Activated naive CD8-positive, alpha-beta T cell (primary cell): ENCODE measurements at regions not wholly inside any gene's neighbourhood (a gene's known extent, or its start where the extent isn't known, plus 50 kb on each side); places are given as distances from the start of the nearest gene placed in this dataset.
A peak's percentile ranks its signal among the peaks of the same experiment; 100 is the strongest.

Source experiments
- H3K27ac Mint-ChIP-seq: one replicate; pipeline ENCODE4 v1.8.0; 2021; ENCODE audit warnings: mixed read lengths
- H3K27me3 Mint-ChIP-seq: one replicate; pipeline ENCODE4 v1.8.0; 2021; ENCODE audit warnings: mixed read lengths
- H3K36me3 Mint-ChIP-seq: one replicate; pipeline ENCODE4 v1.8.0; 2021; ENCODE audit warnings: mixed read lengths
- H3K4me1 Mint-ChIP-seq: one replicate; pipeline ENCODE4 v1.8.0; 2021; ENCODE audit warnings: low read depth, mixed read lengths
- H3K4me3 Mint-ChIP-seq: one replicate; pipeline ENCODE4 v1.8.0; 2021; ENCODE audit warnings: mild to moderate bottlenecking, mixed read lengths
- H3K9me3 Mint-ChIP-seq: one replicate; pipeline ENCODE4 v1.8.0; 2021; ENCODE audit warnings: low read depth, mixed read lengths

- H3K9me3 Mint-ChIP-seq, result no peaks in the 10 kb centered on the region
- H3K4me3 Mint-ChIP-seq, result no peak overlapping the region
- no peaks in the 10 kb centered on the region for H3K27me3 Mint-ChIP-seq
- H3K27ac Mint-ChIP-seq, result no peak overlapping the region
- H3K4me1 Mint-ChIP-seq, result peaks cover 34% of the 10 kb centered on the region
- H3K36me3 Mint-ChIP-seq, result peaks cover 2% of the 10 kb centered on the region
These were observed 480.5 kb upstream of the PROK2 start for GRCh38 chr3:72265256-72266015.

- peaks cover 44% of the 10 kb centered on the region for H3K4me1 Mint-ChIP-seq
- H3K27me3 Mint-ChIP-seq, result no peaks in the 10 kb centered on the region
These were observed 478.5 kb upstream of the PROK2 start for GRCh38 chr3:72263223-72263990.

GRCh38 chr3:72262736-72263135, 477.8 kb upstream of the PROK2 start:
- no peaks in the 10 kb centered on the region for H3K9me3 Mint-ChIP-seq
- no peak overlapping the region for H3K27ac Mint-ChIP-seq
- peaks cover 48% of the 10 kb centered on the region for H3K4me1 Mint-ChIP-seq
- peaks cover 6% of the 10 kb centered on the region for H3K36me3 Mint-ChIP-seq
- H3K4me3 Mint-ChIP-seq, result no peak overlapping the region
- H3K27me3 Mint-ChIP-seq, result no peaks in the 10 kb centered on the region

More at GRCh38 chr3:72263223-72263990, 478.5 kb upstream of the PROK2 start:
- H3K36me3 Mint-ChIP-seq, result peaks cover 3% of the 10 kb centered on the region
- no peak overlapping the region for H3K4me3 Mint-ChIP-seq
- H3K9me3 Mint-ChIP-seq, result no peaks in the 10 kb centered on the region
- no peak overlapping the region for H3K27ac Mint-ChIP-seq

GRCh38 chr3:72261566-72262564, 476.9 kb upstream of the PROK2 start:
- peaks cover 51% of the 10 kb centered on the region for H3K4me1 Mint-ChIP-seq
- no peaks in the 10 kb centered on the region for H3K9me3 Mint-ChIP-seq
- no peak overlapping the region for H3K4me3 Mint-ChIP-seq
- H3K27me3 Mint-ChIP-seq, result no peaks in the 10 kb centered on the region
- peaks cover 7% of the 10 kb centered on the region for H3K36me3 Mint-ChIP-seq
- no peak overlapping the region for H3K27ac Mint-ChIP-seq

- Mint-ChIP-seq H3K36me3 (peaks cover 6% of the 10 kb centered on the region), H3K27me3 (no peaks in the 10 kb centered on the region), H3K4me3 (no peak overlapping the region), H3K27ac (peak overlapping the region; percentile 61), H3K9me3 (no peaks in the 10 kb centered on the region), H3K4me1 (peaks cover 55% of the 10 kb centered on the region)
These were observed 475.6 kb upstream of the PROK2 start for GRCh38 chr3:72260588-72260910.

GRCh38 chr3:72259755-72260587, 475.0 kb upstream of the PROK2 start:
- Mint-ChIP-seq H3K9me3 (no peaks in the 10 kb centered on the region), H3K4me1 (peaks cover 53% of the 10 kb centered on the region), H3K4me3 (no peak overlapping the region), H3K27ac (peak overlapping the region; percentile 61), H3K27me3 (no peaks in the 10 kb centered on the region), H3K36me3 (peaks cover 6% of the 10 kb centered on the region)

GRCh38 chr3:72258361-72259141, 473.6 kb upstream of the PROK2 start:
- H3K4me1 Mint-ChIP-seq, result peaks cover 53% of the 10 kb centered on the region
- H3K27ac Mint-ChIP-seq, result peak overlapping the region; percentile 54
- H3K36me3 Mint-ChIP-seq, result peaks cover 6% of the 10 kb centered on the region
- H3K27me3 Mint-ChIP-seq, result no peaks in the 10 kb centered on the region
- no peaks in the 10 kb centered on the region for H3K9me3 Mint-ChIP-seq
- peak overlapping the region; percentile 71 for H3K4me3 Mint-ChIP-seq

GRCh38 chr3:72257738-72258137, 472.8 kb upstream of the PROK2 start:
- H3K4me3 Mint-ChIP-seq, result no peak overlapping the region
- H3K9me3 Mint-ChIP-seq, result no peaks in the 10 kb centered on the region
- H3K36me3 Mint-ChIP-seq, result peaks cover 6% of the 10 kb centered on the region
- H3K4me1 Mint-ChIP-seq, result peaks cover 53% of the 10 kb centered on the region
- no peak overlapping the region for H3K27ac Mint-ChIP-seq
- H3K27me3 Mint-ChIP-seq, result no peaks in the 10 kb centered on the region

- Mint-ChIP-seq H3K4me1 (peaks cover 53% of the 10 kb centered on the region), H3K27me3 (no peaks in the 10 kb centered on the region), H3K9me3 (no peaks in the 10 kb centered on the region), H3K27ac (no peak overlapping the region), H3K4me3 (peak overlapping the region; percentile 38), H3K36me3 (peaks cover 6% of the 10 kb centered on the region)
These were observed 472.3 kb upstream of the PROK2 start for GRCh38 chr3:72257203-72257602.

- Mint-ChIP-seq H3K4me3 (peak overlapping the region; percentile 38), H3K4me1 (peaks cover 53% of the 10 kb centered on the region)
These were observed 471.8 kb upstream of the PROK2 start for GRCh38 chr3:72256716-72257115.

GRCh38 chr3:72255791-72256559, 471.0 kb upstream of the PROK2 start:
- Mint-ChIP-seq H3K9me3 (no peaks in the 10 kb centered on the region), H3K27me3 (no peaks in the 10 kb centered on the region), H3K36me3 (peaks cover 6% of the 10 kb centered on the region), H3K4me3 (peak overlapping the region; percentile 28), H3K4me1 (peaks cover 53% of the 10 kb centered on the region), H3K27ac (peak overlapping the region; percentile 46)

More at GRCh38 chr3:72256716-72257115, 471.8 kb upstream of the PROK2 start:
- no peak overlapping the region for H3K27ac Mint-ChIP-seq
- no peaks in the 10 kb centered on the region for H3K27me3 Mint-ChIP-seq
- H3K9me3 Mint-ChIP-seq, result no peaks in the 10 kb centered on the region
- peaks cover 6% of the 10 kb centered on the region for H3K36me3 Mint-ChIP-seq

GRCh38 chr3:72255191-72255590, 470.2 kb upstream of the PROK2 start:
- peaks cover 6% of the 10 kb centered on the region for H3K36me3 Mint-ChIP-seq
- H3K9me3 Mint-ChIP-seq, result no peaks in the 10 kb centered on the region
- H3K4me3 Mint-ChIP-seq, result no peak overlapping the region
- H3K4me1 Mint-ChIP-seq, result peaks cover 48% of the 10 kb centered on the region
- H3K27me3 Mint-ChIP-seq, result no peaks in the 10 kb centered on the region
- H3K27ac Mint-ChIP-seq, result no peak overlapping the region

GRCh38 chr3:72254483-72254882, 469.5 kb upstream of the PROK2 start:
- Mint-ChIP-seq H3K4me3 (no peak overlapping the region), H3K27me3 (no peaks in the 10 kb centered on the region), H3K36me3 (peaks cover 6% of the 10 kb centered on the region), H3K27ac (no peak overlapping the region), H3K9me3 (no peaks in the 10 kb centered on the region), H3K4me1 (peaks cover 41% of the 10 kb centered on the region)
